Suprapubic skin (tissue), 4 donors: ENCODE measurements at regions not wholly inside any gene's neighbourhood (a gene's known extent, or its start where the extent isn't known, plus 50 kb on each side); places are given as distances from the start of the nearest gene placed in this dataset.

ENCODE experiments used
- DNase-seq, 2 donors: peaks; one replicate each; pipeline ENCODE4 v3.0.0-alpha.2; 2019; ENCODE audit warnings: low spot score in 2 of 2
- H3K27ac ChIP-seq: fragments of 200-600 bp; sonication (generic); one replicate; pipeline ENCODE4 v1.5.1; 2019
- H3K27me3 ChIP-seq: fragments of 200-600 bp; sonication (generic); one replicate; pipeline ENCODE4 v1.5.1; 2019
- H3K36me3 ChIP-seq: fragments of 200-600 bp; sonication (generic); one replicate; pipeline ENCODE4 v1.5.1; 2019
- H3K4me1 ChIP-seq: fragments of 200-600 bp; sonication (generic); one replicate; pipeline ENCODE4 v1.5.1; 2019
- H3K4me3 ChIP-seq: fragments of 200-600 bp; sonication (generic); one replicate; pipeline ENCODE4 v1.5.1; 2019; ENCODE audit warnings: mild to moderate bottlenecking
- H3K9me3 ChIP-seq: fragments of 200-600 bp; sonication (generic); one replicate; pipeline ENCODE4 v1.5.1; 2019
- EP300 ChIP-seq: sonication (generic); formaldehyde crosslinking; IDR thresholded peaks from one replicate; pipeline ENCODE4 v1.6.1; 2017; ENCODE audit warnings: antibody characterized with exemption
- POLR2A ChIP-seq, 2 donors: fragments of 450-650 bp; IDR thresholded peaks; one replicate each; pipeline ENCODE4 v1.6.1; 2017; ENCODE audit warnings: antibody characterized with exemption in 2 of 2, mild to moderate bottlenecking in 2 of 2, moderate library complexity in 2 of 2
- POLR2AphosphoS5 ChIP-seq, 3 donors: sonication (generic); formaldehyde crosslinking; IDR thresholded peaks; one replicate each; pipeline ENCODE4 v1.6.1; 2017; ENCODE audit warnings: antibody characterized with exemption in 3 of 3
- WGBS: methylation state at CpG from one replicate; pipeline ENCODE4 v1.1.5; 2018; 5-methylcytosine and 5-hydroxymethylcytosine counted together
- TF ChIP-seq, protein P1 (sequence below), 2 donors: fragments of 200-600 bp in 1 of 2; fragments of 450-650 bp in 1 of 2; sonication (generic) in 1 of 2; IDR thresholded peaks; one replicate each; pipeline ENCODE4 v1.5.1; 2016 to 2019; ENCODE audit warnings: antibody characterized with exemption in 2 of 2, mild to moderate bottlenecking in 1 of 2, moderate library complexity in 1 of 2

DNA sequence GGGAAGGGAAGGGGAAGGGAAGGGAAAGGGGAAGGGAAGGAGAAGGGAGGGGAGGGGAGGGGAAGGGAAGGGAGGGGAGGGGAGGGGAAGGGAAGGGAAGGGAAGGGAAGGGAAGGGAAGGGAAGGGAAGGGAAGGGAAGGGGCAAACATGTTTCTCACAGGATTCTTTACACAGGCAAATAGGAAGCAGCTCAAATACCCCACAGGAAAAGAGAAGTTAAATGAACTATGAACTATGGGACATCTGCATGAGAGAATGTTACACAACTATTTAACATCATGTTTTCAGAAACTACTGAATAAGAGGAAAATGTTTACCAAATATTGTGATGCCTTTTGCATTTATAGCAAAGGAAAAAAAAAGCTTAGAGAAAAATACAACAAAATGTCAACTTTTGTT lies 125.4 kb upstream of the SLC30A5 start:
- peaks cover 3% of the 10 kb centered on the region for H3K4me1 ChIP-seq
- no peak overlapping the region for H3K27ac ChIP-seq
- no peaks in the 10 kb centered on the region for H3K36me3 ChIP-seq
- no peaks in the 10 kb centered on the region for H3K9me3 ChIP-seq
- DNase-seq, result no peak
- no peak overlapping the region for H3K4me3 ChIP-seq
- no peaks in the 10 kb centered on the region for H3K27me3 ChIP-seq
- TF ChIP-seq, protein P1, sequence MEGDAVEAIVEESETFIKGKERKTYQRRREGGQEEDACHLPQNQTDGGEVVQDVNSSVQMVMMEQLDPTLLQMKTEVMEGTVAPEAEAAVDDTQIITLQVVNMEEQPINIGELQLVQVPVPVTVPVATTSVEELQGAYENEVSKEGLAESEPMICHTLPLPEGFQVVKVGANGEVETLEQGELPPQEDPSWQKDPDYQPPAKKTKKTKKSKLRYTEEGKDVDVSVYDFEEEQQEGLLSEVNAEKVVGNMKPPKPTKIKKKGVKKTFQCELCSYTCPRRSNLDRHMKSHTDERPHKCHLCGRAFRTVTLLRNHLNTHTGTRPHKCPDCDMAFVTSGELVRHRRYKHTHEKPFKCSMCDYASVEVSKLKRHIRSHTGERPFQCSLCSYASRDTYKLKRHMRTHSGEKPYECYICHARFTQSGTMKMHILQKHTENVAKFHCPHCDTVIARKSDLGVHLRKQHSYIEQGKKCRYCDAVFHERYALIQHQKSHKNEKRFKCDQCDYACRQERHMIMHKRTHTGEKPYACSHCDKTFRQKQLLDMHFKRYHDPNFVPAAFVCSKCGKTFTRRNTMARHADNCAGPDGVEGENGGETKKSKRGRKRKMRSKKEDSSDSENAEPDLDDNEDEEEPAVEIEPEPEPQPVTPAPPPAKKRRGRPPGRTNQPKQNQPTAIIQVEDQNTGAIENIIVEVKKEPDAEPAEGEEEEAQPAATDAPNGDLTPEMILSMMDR (IDR thresholded peaks at IDR 0.05), result no peak
- TF ChIP-seq POLR2AphosphoS5 (IDR thresholded peaks at IDR 0.05) (no peak), EP300 (no peak), POLR2A (IDR thresholded peaks at IDR 0.05) (no peak)

DNA sequence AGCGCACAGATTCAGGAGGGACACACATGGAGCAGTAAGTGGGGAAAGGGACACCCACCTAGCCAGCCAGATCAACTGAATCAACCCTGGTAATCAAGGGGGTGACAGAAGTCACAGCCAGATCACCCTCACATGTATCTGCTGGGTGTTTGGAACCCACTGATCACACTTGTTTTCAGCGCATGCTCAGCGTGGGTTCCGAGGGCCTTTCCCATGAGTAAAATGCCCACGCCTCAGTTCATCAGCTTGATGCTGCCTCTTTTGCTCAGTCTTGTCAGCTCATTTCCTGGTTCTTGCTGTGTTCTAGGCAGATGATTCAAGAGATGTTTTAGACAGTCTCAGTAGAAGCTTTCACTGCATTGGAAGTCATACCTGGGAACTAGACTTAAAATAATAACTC lies 123.2 kb upstream of the SLC30A5 start:
- TF ChIP-seq POLR2AphosphoS5 (IDR thresholded peaks at IDR 0.05) (no peak), EP300 (no peak), POLR2A (IDR thresholded peaks at IDR 0.05) (no peak)
- TF ChIP-seq, protein P1 (IDR thresholded peaks at IDR 0.05), result no peak
- WGBS, result 100% methylated on average over 5 of the region's 5 CpGs
- H3K27me3 ChIP-seq, result no peaks in the 10 kb centered on the region
- no peak for DNase-seq
- peaks cover 6% of the 10 kb centered on the region for H3K9me3 ChIP-seq
- no peak overlapping the region for H3K27ac ChIP-seq
- H3K4me3 ChIP-seq, result no peak overlapping the region
- no peaks in the 10 kb centered on the region for H3K36me3 ChIP-seq
- H3K4me1 ChIP-seq, result peaks cover 3% of the 10 kb centered on the region

DNA sequence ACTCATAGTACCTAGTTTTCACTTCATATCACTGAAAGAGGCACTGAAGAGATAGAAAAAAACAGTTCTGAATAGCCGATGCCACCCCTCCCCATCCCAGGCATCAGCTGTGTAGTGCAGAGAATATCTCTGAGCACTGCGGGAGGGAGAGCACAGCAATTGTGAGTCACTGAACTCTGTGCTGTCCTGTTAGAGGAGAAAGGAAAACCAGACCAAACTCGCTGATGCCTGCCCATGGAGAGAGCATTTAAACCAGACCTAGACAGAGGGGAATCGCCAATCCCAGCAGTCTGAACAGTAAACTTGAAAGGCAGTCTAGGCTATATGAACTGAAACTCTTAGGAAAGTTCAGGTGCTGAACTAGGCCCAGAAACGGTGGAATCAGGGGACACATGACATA lies 120.1 kb upstream of the SLC30A5 start:
- H3K4me1 ChIP-seq, result no peaks in the 10 kb centered on the region
- no peaks in the 10 kb centered on the region for H3K36me3 ChIP-seq
- DNase-seq, result no peak
- 93% methylated on average over 5 of the region's 5 CpGs for WGBS
- H3K9me3 ChIP-seq, result peaks cover 6% of the 10 kb centered on the region
- no peak for TF ChIP-seq POLR2AphosphoS5 (IDR thresholded peaks at IDR 0.05)
- no peak for TF ChIP-seq POLR2A (IDR thresholded peaks at IDR 0.05)
- TF ChIP-seq EP300, result no peak
- TF ChIP-seq, protein P1 (IDR thresholded peaks at IDR 0.05), result no peak
- no peaks in the 10 kb centered on the region for H3K27me3 ChIP-seq
- H3K27ac ChIP-seq, result no peak overlapping the region
- H3K4me3 ChIP-seq, result no peak overlapping the region

DNA sequence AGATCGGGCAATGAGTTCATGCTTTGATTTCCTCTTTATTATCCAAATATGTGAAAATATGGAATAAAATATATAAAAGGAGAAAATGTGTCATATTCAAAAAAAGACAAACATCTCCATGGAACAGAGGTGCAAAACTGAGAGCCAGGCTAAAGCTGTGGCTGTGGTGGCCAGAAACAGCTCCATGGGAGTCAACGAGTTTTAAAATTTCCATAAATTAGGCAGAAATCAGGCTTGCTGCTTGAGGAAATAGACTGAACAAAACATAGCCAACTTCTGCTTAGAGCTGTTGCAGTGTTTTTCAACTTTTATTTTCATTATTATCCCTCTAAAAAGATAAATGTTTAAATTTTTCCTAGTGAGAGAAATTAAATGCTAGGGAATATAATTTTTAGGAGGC lies 110.8 kb upstream of the SLC30A5 start:
- Histone ChIP-seq H3K4me1 (no peaks in the 10 kb centered on the region), H3K27ac (no peak overlapping the region), H3K27me3 (no peaks in the 10 kb centered on the region), H3K9me3 (no peaks in the 10 kb centered on the region), H3K36me3 (no peaks in the 10 kb centered on the region), H3K4me3 (no peak overlapping the region)
- no peak for TF ChIP-seq POLR2AphosphoS5 (IDR thresholded peaks at IDR 0.05)
- TF ChIP-seq EP300, result no peak
- TF ChIP-seq, protein P1 (IDR thresholded peaks at IDR 0.05), result no peak
- no peak for TF ChIP-seq POLR2A (IDR thresholded peaks at IDR 0.05)
- WGBS, result 81% methylated on average over 2 of the region's 2 CpGs
- no peak for DNase-seq

DNA sequence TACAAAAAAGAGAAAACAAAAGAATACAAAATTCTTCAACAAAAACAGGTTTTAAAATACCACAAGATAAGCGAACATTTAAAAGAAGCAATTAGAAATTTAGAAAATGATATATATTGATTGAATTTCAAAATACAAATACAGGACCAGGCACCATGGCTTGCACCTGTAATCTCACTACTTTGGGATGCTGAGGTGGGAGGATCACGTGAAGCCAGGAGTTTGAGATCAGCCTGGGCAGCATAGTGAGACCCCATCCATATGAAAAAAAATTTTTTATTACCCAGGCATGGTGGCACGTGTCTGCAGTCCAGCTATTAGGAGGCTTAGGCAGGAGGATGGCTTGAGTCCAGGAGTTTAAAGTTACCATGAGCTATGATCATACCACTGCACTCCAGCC lies 109.9 kb upstream of the SLC30A5 start:
- Histone ChIP-seq H3K9me3 (no peaks in the 10 kb centered on the region), H3K4me3 (no peak overlapping the region), H3K27me3 (no peaks in the 10 kb centered on the region), H3K36me3 (no peaks in the 10 kb centered on the region), H3K27ac (no peak overlapping the region), H3K4me1 (no peaks in the 10 kb centered on the region)
- WGBS, result 82% methylated on average over 3 of the region's 3 CpGs
- TF ChIP-seq POLR2A (IDR thresholded peaks at IDR 0.05) (no peak), EP300 (no peak), POLR2AphosphoS5 (IDR thresholded peaks at IDR 0.05) (no peak)
- TF ChIP-seq, protein P1 (IDR thresholded peaks at IDR 0.05), result no peak
- no peak for DNase-seq
